ENCODE measurements at regions not wholly inside any gene's neighbourhood (a gene's known extent, or its start where the extent isn't known, plus 50 kb on each side); places are given as distances from the start of the nearest gene placed in this dataset.

DNA sequence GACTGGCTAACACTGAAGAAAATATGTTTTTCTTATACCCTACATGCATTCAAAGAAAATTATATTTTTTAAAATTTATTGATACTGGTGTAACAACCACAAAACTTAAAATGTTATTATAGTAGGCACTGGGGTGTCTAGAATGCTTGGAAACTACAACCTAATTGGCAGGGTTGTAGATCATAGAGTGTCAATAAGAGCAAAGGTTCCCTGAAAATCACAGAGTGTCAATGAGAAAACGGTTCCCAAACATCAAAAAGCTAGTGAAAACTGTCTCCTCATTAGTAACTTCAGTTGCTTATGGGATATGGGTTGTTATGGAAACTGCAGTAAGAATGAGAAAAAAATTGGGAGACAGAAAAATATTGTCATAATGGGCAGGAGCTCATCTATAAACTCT lies 214.4 kb upstream of the CCNG1 start:
- H3K9me3 ChIP-seq: no peaks in the 10 kb centered on the region
- intact Hi-C loops (cut with DNase I): no loop called here

DNA sequence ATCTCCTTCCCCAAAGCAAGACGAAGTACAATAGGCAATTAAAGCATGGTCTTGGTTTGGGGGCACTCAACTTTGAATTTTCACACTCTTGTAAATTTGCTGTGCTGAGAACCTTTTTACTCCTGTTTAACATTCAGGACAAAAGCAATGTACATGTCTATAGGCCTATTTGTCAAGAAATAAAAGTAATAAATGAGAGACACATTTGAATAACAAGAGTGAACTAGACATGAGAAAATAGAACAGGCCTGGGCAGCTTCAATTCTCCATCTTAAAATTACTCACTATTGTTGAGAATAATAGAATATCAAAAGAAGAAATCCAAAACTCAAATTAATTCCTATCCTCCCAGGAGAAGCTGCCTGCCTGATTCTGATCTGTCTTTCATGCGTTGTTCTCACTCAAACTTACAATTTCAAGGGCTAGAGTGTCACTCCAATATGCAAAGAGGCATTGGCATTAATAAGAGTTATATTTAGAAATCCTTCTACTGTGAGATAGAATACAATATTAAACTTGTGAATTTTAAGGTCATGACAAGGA lies 192.9 kb upstream of the CCNG1 start:
- intact Hi-C loops (cut with DNase I): no loop called here
- no peak overlapping the region for H3K27ac ChIP-seq
- no peak overlapping the region for H3K4me3 ChIP-seq
- no peaks in the 10 kb centered on the region for H3K4me1 ChIP-seq
- H3K27me3 ChIP-seq: no peaks in the 10 kb centered on the region
- H3K9me3 ChIP-seq: no peaks in the 10 kb centered on the region
- TF ChIP-seq, protein P1, sequence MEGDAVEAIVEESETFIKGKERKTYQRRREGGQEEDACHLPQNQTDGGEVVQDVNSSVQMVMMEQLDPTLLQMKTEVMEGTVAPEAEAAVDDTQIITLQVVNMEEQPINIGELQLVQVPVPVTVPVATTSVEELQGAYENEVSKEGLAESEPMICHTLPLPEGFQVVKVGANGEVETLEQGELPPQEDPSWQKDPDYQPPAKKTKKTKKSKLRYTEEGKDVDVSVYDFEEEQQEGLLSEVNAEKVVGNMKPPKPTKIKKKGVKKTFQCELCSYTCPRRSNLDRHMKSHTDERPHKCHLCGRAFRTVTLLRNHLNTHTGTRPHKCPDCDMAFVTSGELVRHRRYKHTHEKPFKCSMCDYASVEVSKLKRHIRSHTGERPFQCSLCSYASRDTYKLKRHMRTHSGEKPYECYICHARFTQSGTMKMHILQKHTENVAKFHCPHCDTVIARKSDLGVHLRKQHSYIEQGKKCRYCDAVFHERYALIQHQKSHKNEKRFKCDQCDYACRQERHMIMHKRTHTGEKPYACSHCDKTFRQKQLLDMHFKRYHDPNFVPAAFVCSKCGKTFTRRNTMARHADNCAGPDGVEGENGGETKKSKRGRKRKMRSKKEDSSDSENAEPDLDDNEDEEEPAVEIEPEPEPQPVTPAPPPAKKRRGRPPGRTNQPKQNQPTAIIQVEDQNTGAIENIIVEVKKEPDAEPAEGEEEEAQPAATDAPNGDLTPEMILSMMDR (IDR thresholded peaks at IDR 0.05): no peak
- DNase-seq (ENCODE audit: low spot score in 2 of 2): no peak
- H3K36me3 ChIP-seq: no peaks in the 10 kb centered on the region

More for the DNA sequence above, 214.4 kb upstream of the CCNG1 start:
- TF ChIP-seq, protein P1 (IDR thresholded peaks at IDR 0.05): no peak
- H3K27me3 ChIP-seq: no peaks in the 10 kb centered on the region
- no peak overlapping the region for H3K27ac ChIP-seq
- no peak for DNase-seq (ENCODE audit: low spot score in 2 of 2)
- no peaks in the 10 kb centered on the region for H3K36me3 ChIP-seq
- no peaks in the 10 kb centered on the region for H3K4me1 ChIP-seq
- H3K4me3 ChIP-seq: no peak overlapping the region

DNA sequence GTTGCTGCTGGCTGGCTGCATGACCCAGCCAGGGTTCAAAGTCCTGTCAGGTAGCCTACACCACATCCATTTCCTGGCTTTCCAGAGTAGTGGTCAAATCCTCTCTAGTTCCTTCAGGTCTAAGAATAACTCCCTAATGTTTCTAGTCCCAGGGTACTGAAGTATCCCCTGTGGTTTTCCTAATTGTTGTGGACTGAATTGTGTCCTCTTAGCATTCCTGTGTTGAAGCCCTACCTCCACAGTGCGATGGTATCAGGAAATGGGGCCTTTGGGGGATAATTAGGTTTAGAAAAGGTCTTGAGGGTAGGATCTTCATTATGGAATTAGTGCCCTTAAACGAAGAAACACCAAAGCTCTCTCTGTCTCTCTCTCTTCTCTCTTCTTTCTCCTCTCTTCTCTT lies 191.8 kb upstream of the CCNG1 start:
- H3K4me1 ChIP-seq: no peaks in the 10 kb centered on the region
- DNase-seq (ENCODE audit: low spot score in 2 of 2): no peak
- no peaks in the 10 kb centered on the region for H3K27me3 ChIP-seq
- H3K36me3 ChIP-seq: no peaks in the 10 kb centered on the region
- no peak overlapping the region for H3K27ac ChIP-seq
- no peak overlapping the region for H3K4me3 ChIP-seq
- intact Hi-C loops (cut with DNase I): no loop called here
- TF ChIP-seq, protein P1 (IDR thresholded peaks at IDR 0.05): no peak
- H3K9me3 ChIP-seq: no peaks in the 10 kb centered on the region

DNA sequence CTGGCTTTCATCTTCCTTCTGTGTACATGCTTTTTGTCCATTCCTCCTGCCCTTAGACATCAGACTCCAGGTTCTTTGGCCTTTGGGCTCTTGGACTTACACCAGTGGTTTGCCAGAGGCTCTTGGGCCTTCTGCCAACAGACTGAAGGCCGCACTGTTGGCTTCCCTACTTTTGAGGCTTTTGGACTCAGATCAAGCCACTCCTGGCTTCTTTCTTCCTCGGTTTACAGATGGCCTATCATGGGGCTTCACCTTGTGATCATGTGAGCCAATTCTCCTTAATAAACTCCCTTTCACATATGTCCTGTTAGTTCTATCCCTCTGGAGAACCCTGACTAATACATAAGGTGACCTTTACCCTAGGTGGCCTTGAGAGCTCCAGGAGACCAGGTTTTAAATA lies 189.1 kb upstream of the CCNG1 start:
- no peaks in the 10 kb centered on the region for H3K36me3 ChIP-seq
- intact Hi-C loops (cut with DNase I): no loop called here
- no peaks in the 10 kb centered on the region for H3K9me3 ChIP-seq
- no peak for DNase-seq (ENCODE audit: low spot score in 2 of 2)
- H3K4me3 ChIP-seq: no peak overlapping the region
- TF ChIP-seq, protein P1 (IDR thresholded peaks at IDR 0.05): no peak
- H3K27ac ChIP-seq: no peak overlapping the region
- no peaks in the 10 kb centered on the region for H3K4me1 ChIP-seq
- H3K27me3 ChIP-seq: no peaks in the 10 kb centered on the region

DNA sequence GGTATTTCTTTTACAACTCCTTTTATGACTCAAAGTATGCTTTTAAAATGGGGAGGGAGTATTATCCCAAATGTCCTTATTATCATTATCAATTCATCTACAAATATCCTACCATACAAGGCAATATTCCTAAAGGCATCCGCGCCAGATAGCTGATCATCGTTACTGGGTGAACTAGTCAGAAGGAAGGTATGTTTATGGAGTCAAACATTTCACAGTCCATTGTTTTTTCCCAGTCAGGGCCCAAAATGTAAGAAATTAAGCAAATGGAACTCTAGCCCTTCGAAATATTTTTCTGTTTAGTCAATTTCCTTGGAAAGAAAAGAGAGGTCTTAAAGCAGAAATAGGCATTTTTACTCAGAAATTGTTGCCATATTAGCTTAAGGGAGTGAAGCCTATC lies 188.5 kb upstream of the CCNG1 start:
- H3K27ac ChIP-seq: no peak overlapping the region
- TF ChIP-seq, protein P1 (IDR thresholded peaks at IDR 0.05): no peak
- H3K4me1 ChIP-seq: no peaks in the 10 kb centered on the region
- intact Hi-C loops (cut with DNase I): no loop called here
- H3K36me3 ChIP-seq: no peaks in the 10 kb centered on the region
- H3K4me3 ChIP-seq: no peak overlapping the region
- H3K9me3 ChIP-seq: no peaks in the 10 kb centered on the region
- DNase-seq (ENCODE audit: low spot score in 2 of 2): no peak
- H3K27me3 ChIP-seq: no peaks in the 10 kb centered on the region

DNA sequence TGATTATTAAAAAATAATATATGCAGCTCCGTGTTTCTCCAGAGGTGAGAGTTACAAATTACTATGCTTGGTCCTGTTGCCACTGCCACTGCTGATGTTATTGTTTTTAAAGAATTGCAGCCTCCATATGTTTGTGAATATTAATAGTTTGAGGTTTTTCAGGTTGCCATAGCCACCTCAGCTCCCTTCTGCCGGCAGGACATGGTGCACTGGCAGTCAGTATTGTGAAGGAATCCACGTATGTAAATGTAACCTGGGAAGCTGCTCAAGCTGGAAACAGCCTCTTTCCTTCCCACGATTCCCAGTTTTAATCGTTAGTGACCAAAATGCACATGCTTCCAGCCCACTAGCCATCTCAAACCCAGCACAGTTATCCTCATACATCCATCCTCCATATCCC lies 184.4 kb upstream of the CCNG1 start:
- Histone ChIP-seq H3K27ac (no peak overlapping the region), H3K36me3 (no peaks in the 10 kb centered on the region), H3K9me3 (no peaks in the 10 kb centered on the region), H3K27me3 (no peaks in the 10 kb centered on the region), H3K4me1 (no peaks in the 10 kb centered on the region), H3K4me3 (no peak overlapping the region)
- intact Hi-C loops (cut with DNase I): no loop called here
- DNase-seq (ENCODE audit: low spot score in 2 of 2): no peak
- TF ChIP-seq, protein P1 (IDR thresholded peaks at IDR 0.05): no peak
